SK-N-SH treated with all-trans-retinoic acid at 6 μM for 48 hours (cell line): ENCODE measurements at regions not wholly inside any gene's neighbourhood (a gene's known extent, or its start where the extent isn't known, plus 50 kb on each side); places are given as distances from the start of the nearest gene placed in this dataset.
"Not testable (repeated sequence)": the region's sequence is repeated elsewhere in the genome, so short reads cannot be mapped to it uniquely, and the experiment has no call there.

Experiments used
- ZFP30 ChIP-seq: fragments of 450-650 bp; formaldehyde crosslinking; IDR thresholded peaks from 2 replicates; pipeline ENCODE4 v1.5.0; 2022; ENCODE audit warnings: mild to moderate bottlenecking, moderate library complexity
- TF ChIP-seq, protein P1 (sequence below): fragments of 250-450 bp; sonication (Bioruptor Pico); IDR thresholded peaks from 2 replicates; pipeline ENCODE4 v1.5.1; 2020; ENCODE audit warnings: low read depth, mild to moderate bottlenecking, moderate library complexity
- TF ChIP-seq, protein P2 (sequence below): fragments of 250-450 bp; sonication (Bioruptor Pico); IDR thresholded peaks from 2 replicates; pipeline ENCODE4 v1.5.1; 2021; ENCODE audit warnings: mild to moderate bottlenecking, moderate library complexity

GRCh38 chr7:96782686-96783298 is 73.1 kb upstream of the SEM1 start:
- TF ChIP-seq, protein P1, sequence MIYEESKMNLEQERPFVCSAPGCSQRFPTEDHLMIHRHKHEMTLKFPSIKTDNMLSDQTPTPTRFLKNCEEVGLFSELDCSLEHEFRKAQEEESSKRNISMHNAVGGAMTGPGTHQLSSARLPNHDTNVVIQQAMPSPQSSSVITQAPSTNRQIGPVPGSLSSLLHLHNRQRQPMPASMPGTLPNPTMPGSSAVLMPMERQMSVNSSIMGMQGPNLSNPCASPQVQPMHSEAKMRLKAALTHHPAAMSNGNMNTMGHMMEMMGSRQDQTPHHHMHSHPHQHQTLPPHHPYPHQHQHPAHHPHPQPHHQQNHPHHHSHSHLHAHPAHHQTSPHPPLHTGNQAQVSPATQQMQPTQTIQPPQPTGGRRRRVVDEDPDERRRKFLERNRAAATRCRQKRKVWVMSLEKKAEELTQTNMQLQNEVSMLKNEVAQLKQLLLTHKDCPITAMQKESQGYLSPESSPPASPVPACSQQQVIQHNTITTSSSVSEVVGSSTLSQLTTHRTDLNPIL (CRISPR knock-in tag): not testable (repeated sequence)
- TF ChIP-seq ZFP30: not testable (repeated sequence)
- TF ChIP-seq, protein P2, sequence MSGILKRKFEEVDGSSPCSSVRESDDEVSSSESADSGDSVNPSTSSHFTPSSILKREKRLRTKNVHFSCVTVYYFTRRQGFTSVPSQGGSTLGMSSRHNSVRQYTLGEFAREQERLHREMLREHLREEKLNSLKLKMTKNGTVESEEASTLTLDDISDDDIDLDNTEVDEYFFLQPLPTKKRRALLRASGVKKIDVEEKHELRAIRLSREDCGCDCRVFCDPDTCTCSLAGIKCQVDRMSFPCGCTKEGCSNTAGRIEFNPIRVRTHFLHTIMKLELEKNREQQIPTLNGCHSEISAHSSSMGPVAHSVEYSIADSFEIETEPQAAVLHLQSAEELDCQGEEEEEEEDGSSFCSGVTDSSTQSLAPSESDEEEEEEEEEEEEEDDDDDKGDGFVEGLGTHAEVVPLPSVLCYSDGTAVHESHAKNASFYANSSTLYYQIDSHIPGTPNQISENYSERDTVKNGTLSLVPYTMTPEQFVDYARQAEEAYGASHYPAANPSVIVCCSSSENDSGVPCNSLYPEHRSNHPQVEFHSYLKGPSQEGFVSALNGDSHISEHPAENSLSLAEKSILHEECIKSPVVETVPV: not testable (repeated sequence)
